ENCODE measurements at regions not wholly inside any gene's neighbourhood (a gene's known extent, or its start where the extent isn't known, plus 50 kb on each side); places are given as distances from the start of the nearest gene placed in this dataset.
"Not testable (repeated sequence)": the region's sequence is repeated elsewhere in the genome, so short reads cannot be mapped to it uniquely, and the experiment has no call there.

- no peak for DNase-seq
Observed at GRCh38 chr11:45382133-45382878, 96.2 kb upstream of the SYT13 start.

- DNase-seq, result no peak
Observed at GRCh38 chr11:45379162-45379863, 93.2 kb upstream of the SYT13 start.

GRCh38 chr11:45378516-45378915, 92.4 kb upstream of the SYT13 start:
- no peak for DNase-seq

- DNase-seq, result no peak
Observed at GRCh38 chr11:45374653-45375059, 88.5 kb upstream of the SYT13 start.

GRCh38 chr11:45374130-45374529, 88.0 kb upstream of the SYT13 start:
- no peak for DNase-seq

- DNase-seq, result no peak
Observed at GRCh38 chr11:45373506-45374035, 87.4 kb upstream of the SYT13 start.

GRCh38 chr11:45372414-45372813, 86.3 kb upstream of the SYT13 start:
- not testable (repeated sequence) for DNase-seq

GRCh38 chr11:45371251-45372115, 85.3 kb upstream of the SYT13 start:
- peak; percentile 73 for DNase-seq

GRCh38 chr11:45369313-45369712, 83.2 kb upstream of the SYT13 start:
- no peak for DNase-seq

GRCh38 chr11:45368697-45369096, 82.6 kb upstream of the SYT13 start:
- no peak for DNase-seq

GRCh38 chr11:45366619-45367190, 80.6 kb upstream of the SYT13 start:
- DNase-seq, result no peak

GRCh38 chr11:45365961-45366618, 79.9 kb upstream of the SYT13 start:
- no peak for DNase-seq

- DNase-seq, result no peak
Observed at GRCh38 chr11:45362636-45363035, 76.5 kb upstream of the SYT13 start.

- no peak for DNase-seq
Observed at GRCh38 chr11:45361551-45361950, 75.4 kb upstream of the SYT13 start.

- DNase-seq, result no peak
Observed at GRCh38 chr11:45355706-45356041, 69.5 kb upstream of the SYT13 start.

- DNase-seq, result peak; percentile 52
Observed at GRCh38 chr11:45354976-45355705, 69.0 kb upstream of the SYT13 start.

GRCh38 chr11:45348729-45349128, 62.6 kb upstream of the SYT13 start:
- no peak for DNase-seq

GRCh38 chr11:45347348-45348082, 61.4 kb upstream of the SYT13 start:
- no peak for DNase-seq

GRCh38 chr11:45345491-45345890, 59.4 kb upstream of the SYT13 start:
- DNase-seq, result no peak

GRCh38 chr11:45344028-45344427, 57.9 kb upstream of the SYT13 start:
- no peak for DNase-seq

- no peak for DNase-seq
Observed at GRCh38 chr11:45343444-45343843, 57.3 kb upstream of the SYT13 start.
